ENCODE measurements at regions not wholly inside any gene's neighbourhood (a gene's known extent, or its start where the extent isn't known, plus 50 kb on each side); places are given as distances from the start of the nearest gene placed in this dataset.
"Not testable (repeated sequence)": the region's sequence is repeated elsewhere in the genome, so short reads cannot be mapped to it uniquely, and the experiment has no call there.

- H3K4me1 ChIP-seq, result no peaks in the 10 kb centered on the region
- no peaks in the 10 kb centered on the region for H3K36me3 ChIP-seq
- H3K27me3 ChIP-seq, result no peaks in the 10 kb centered on the region
- no peak overlapping the region for H3K27ac ChIP-seq
- WGBS, result 87% methylated on average over 5 of the region's 6 CpGs
- H3K4me3 ChIP-seq, result no peak overlapping the region
- no peak for DNase-seq (ENCODE audit: low spot score in 2 of 2)
- TF ChIP-seq EP300 (IDR thresholded peaks at IDR 0.05) (no peak), CTCF (IDR thresholded peaks at IDR 0.05) (no peak), POLR2AphosphoS5 (IDR thresholded peaks at IDR 0.05) (no peak), POLR2A (IDR thresholded peaks at IDR 0.05) (no peak)
- H3K9me3 ChIP-seq, result no peaks in the 10 kb centered on the region
Observed at GRCh38 chr3:6062261-6063187, 798.4 kb upstream of the GRM7 start.

- TF ChIP-seq EP300 (IDR thresholded peaks at IDR 0.05) (no peak), CTCF (IDR thresholded peaks at IDR 0.05) (no peak), POLR2AphosphoS5 (IDR thresholded peaks at IDR 0.05) (no peak), POLR2A (IDR thresholded peaks at IDR 0.05) (no peak)
- DNase-seq (ENCODE audit: low spot score in 2 of 2), result no peak
- 63% methylated on average over 2 of the region's 2 CpGs for WGBS
- Histone ChIP-seq H3K9me3 (no peaks in the 10 kb centered on the region), H3K27me3 (no peaks in the 10 kb centered on the region), H3K36me3 (no peaks in the 10 kb centered on the region), H3K4me1 (no peaks in the 10 kb centered on the region), H3K27ac (no peak overlapping the region), H3K4me3 (no peak overlapping the region)
Observed at GRCh38 chr3:6066397-6066796, 794.5 kb upstream of the GRM7 start.

DNA sequence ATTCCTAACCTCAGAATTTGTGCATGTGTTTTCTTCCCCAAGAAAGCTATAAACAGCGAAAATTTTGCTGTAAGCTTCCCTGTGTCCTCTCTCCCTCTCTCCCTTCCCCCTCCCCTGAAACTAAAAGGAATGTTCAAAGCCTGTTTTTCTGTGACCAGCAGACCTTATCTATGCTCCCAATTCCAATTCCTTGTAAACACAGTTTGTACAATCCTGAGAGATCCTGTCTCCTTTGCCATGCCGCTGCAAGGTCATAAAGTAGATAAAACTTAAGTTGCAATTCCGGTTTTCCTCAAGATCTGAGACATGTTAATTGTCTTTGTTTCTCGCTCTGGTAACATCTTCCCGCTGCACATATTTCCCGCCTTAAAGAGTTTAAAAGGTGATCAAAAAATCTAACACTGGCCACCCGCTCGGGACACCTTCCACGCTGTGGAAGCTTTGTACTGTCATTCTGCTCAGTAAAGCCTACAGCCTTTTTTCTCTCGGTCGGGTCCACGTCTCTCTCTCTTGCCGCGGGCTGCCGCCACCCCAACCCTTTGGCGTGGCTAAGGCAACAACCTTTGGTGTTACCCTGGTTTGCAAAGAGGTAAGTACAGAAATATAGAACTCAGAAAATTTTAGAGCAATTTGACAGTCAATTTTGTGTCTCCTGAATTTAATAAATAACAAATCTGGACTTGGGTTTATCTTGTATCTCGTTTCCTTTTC lies 793.9 kb upstream of the GRM7 start:
- not testable (repeated sequence) for H3K4me3 ChIP-seq; DNase-seq (ENCODE audit: low spot score in 2 of 2); H3K4me1 ChIP-seq; H3K27me3 ChIP-seq; H3K36me3 ChIP-seq; H3K27ac ChIP-seq; H3K9me3 ChIP-seq
- WGBS, result 71% methylated on average over 17 of the region's 17 CpGs

- no peak for DNase-seq (ENCODE audit: low spot score in 2 of 2)
- no peaks in the 10 kb centered on the region for H3K27me3 ChIP-seq
- WGBS, result 35% methylated on average over 2 of the region's 2 CpGs
- H3K4me1 ChIP-seq, result no peaks in the 10 kb centered on the region
- H3K4me3 ChIP-seq, result no peak overlapping the region
- no peaks in the 10 kb centered on the region for H3K36me3 ChIP-seq
- no peak overlapping the region for H3K27ac ChIP-seq
- TF ChIP-seq POLR2A (IDR thresholded peaks at IDR 0.05) (no peak), CTCF (IDR thresholded peaks at IDR 0.05) (no peak), POLR2AphosphoS5 (IDR thresholded peaks at IDR 0.05) (no peak), EP300 (IDR thresholded peaks at IDR 0.05) (no peak)
- no peaks in the 10 kb centered on the region for H3K9me3 ChIP-seq
Observed at GRCh38 chr3:6074952-6075351, 786.0 kb upstream of the GRM7 start.

DNA sequence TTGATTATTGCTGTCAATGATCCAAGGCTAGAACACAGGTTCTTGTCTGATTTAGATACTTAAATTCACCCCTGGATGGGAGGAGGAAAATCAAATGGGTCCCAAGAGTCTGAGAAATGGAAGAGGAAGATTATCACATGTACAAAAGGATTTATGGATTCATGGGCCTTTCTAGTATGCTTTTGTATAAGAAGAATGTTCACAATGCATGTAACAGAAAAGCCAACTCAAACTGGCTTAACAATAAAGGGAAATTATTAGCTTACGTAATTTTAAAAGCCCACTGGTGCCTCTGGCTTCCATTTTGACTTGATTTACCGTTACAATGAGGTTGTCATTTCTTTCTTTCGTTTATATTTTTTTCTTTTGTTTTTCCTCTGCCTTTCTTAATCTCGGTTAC lies 782.5 kb upstream of the GRM7 start:
- Histone ChIP-seq H3K27ac (no peak overlapping the region), H3K9me3 (no peaks in the 10 kb centered on the region), H3K4me3 (no peak overlapping the region), H3K4me1 (no peaks in the 10 kb centered on the region), H3K27me3 (no peaks in the 10 kb centered on the region), H3K36me3 (no peaks in the 10 kb centered on the region)
- no peak for DNase-seq (ENCODE audit: low spot score in 2 of 2)
- WGBS, result 58% methylated on average over 4 of the region's 4 CpGs
- TF ChIP-seq POLR2A (IDR thresholded peaks at IDR 0.05) (no peak), POLR2AphosphoS5 (IDR thresholded peaks at IDR 0.05) (no peak), EP300 (IDR thresholded peaks at IDR 0.05) (no peak), CTCF (IDR thresholded peaks at IDR 0.05) (no peak)
